CD4-positive, alpha-beta T cell treated with Interleukin-1 beta for 1 hour (primary cell): ENCODE measurements at regions not wholly inside any gene's neighbourhood (a gene's known extent, or its start where the extent isn't known, plus 50 kb on each side); places are given as distances from the start of the nearest gene placed in this dataset.
"Not testable (repeated sequence)": the region's sequence is repeated elsewhere in the genome, so short reads cannot be mapped to it uniquely, and the experiment has no call there.

Experiments
- DNase-seq, 2 donors: peaks; one replicate each; pipeline ENCODE4 v3.0.0-alpha.2; 2020 to 2022

- no peak for DNase-seq
Observed at GRCh38 chr4:137825505-137825904, 293.2 kb upstream of the PCDH18 start.

GRCh38 chr4:137823007-137823406 lies 290.7 kb upstream of the PCDH18 start:
- no peak for DNase-seq

- DNase-seq, result no peak
Observed at GRCh38 chr4:137819964-137820383, 287.7 kb upstream of the PCDH18 start.

- no peak for DNase-seq
Observed at GRCh38 chr4:137812258-137812657, 280.0 kb upstream of the PCDH18 start.

GRCh38 chr4:137806420-137806819 lies 274.1 kb upstream of the PCDH18 start:
- DNase-seq, result no peak

GRCh38 chr4:137804906-137805495 lies 272.7 kb upstream of the PCDH18 start:
- no peak for DNase-seq

GRCh38 chr4:137800861-137801260 lies 268.6 kb upstream of the PCDH18 start:
- DNase-seq, result no peak

GRCh38 chr4:137794764-137795254 lies 262.5 kb upstream of the PCDH18 start:
- no peak for DNase-seq

- not testable (repeated sequence) for DNase-seq
Observed at GRCh38 chr4:137789263-137789662, 257.0 kb upstream of the PCDH18 start.

- DNase-seq, result not testable (repeated sequence)
Observed at GRCh38 chr4:137783923-137784322, 251.6 kb upstream of the PCDH18 start.

- no peak for DNase-seq
Observed at GRCh38 chr4:137775701-137776100, 243.4 kb upstream of the PCDH18 start.

GRCh38 chr4:137774501-137774900 lies 242.2 kb upstream of the PCDH18 start:
- DNase-seq, result no peak

- no peak for DNase-seq
Observed at GRCh38 chr4:137768881-137769280, 236.6 kb upstream of the PCDH18 start.

GRCh38 chr4:137768196-137768595 lies 235.9 kb upstream of the PCDH18 start:
- DNase-seq, result no peak

- no peak for DNase-seq
Observed at GRCh38 chr4:137762591-137762990, 230.3 kb upstream of the PCDH18 start.

- DNase-seq, result no peak
Observed at GRCh38 chr4:137754652-137755471, 222.6 kb upstream of the PCDH18 start.

GRCh38 chr4:137749466-137749865 lies 217.2 kb upstream of the PCDH18 start:
- DNase-seq, result no peak

- no peak for DNase-seq
Observed at GRCh38 chr4:137748616-137749015, 216.3 kb upstream of the PCDH18 start.

GRCh38 chr4:137740141-137740540 lies 207.8 kb upstream of the PCDH18 start:
- DNase-seq, result no peak

GRCh38 chr4:137739391-137739790 lies 207.1 kb upstream of the PCDH18 start:
- DNase-seq, result no peak

GRCh38 chr4:137738375-137738990 lies 206.2 kb upstream of the PCDH18 start:
- no peak for DNase-seq

- no peak for DNase-seq
Observed at GRCh38 chr4:137735561-137736104, 203.3 kb upstream of the PCDH18 start.
